HL-60 (cell line): ENCODE measurements at regions not wholly inside any gene's neighbourhood (a gene's known extent, or its start where the extent isn't known, plus 50 kb on each side); places are given as distances from the start of the nearest gene placed in this dataset.

ENCODE experiments used
- CTCF ChIP-seq: IDR thresholded peaks from one replicate; pipeline ENCODE4 v1.5.1; 2011; ENCODE audit warnings: low read length, control low read depth, inconsistent platforms; ENCODE audit not compliant: insufficient read depth
- GABPA ChIP-seq: IDR thresholded peaks from 2 replicates; pipeline ENCODE4 v1.6.1; 2012; ENCODE audit warnings: low read depth

GRCh38 chr11:122405547-122406341, 249.8 kb upstream of the UBASH3B start:
- no peak for TF ChIP-seq CTCF
- no peak for TF ChIP-seq GABPA
